GM12801 (cell line): ENCODE measurements at regions not wholly inside any gene's neighbourhood (a gene's known extent, or its start where the extent isn't known, plus 50 kb on each side); places are given as distances from the start of the nearest gene placed in this dataset.

Experiments
- TF ChIP-seq, protein P1 (sequence below): IDR thresholded peaks from one replicate; pipeline ENCODE4 v1.5.1; 2011; ENCODE audit warnings: control low read depth; ENCODE audit not compliant: insufficient read length; ENCODE audit errors: extremely low read depth

DNA sequence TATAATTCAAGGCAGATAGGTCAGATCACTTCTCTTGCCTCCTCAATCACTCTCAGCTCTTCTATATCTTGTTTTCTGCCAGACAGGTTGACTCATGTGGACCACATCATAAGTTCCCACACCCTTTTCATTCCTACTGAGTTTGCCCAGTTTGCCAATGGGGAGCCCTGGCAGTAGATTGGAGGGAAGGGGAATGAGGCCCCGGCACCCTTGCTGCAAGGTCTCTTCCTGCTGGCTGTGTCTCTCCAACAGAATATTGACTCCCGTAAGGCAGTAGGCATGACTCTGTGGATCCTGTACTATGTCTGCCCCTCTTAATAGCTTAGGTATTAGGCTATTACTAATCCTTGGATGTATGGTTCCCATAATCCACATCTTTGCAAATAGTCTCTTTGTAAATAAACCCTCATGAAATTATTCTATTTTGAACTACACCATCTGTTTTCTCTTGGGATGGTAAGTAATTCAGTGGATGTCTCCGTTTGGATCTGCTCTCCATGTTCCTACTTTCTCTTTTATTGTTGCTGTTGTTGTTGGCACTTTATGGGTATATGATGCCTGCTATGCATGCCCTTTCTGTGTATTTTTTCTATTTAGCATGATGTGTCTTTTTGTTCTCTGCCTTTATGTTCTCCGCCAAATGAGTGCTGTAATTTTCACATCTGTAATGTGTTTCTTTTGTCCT is 65.5 kb upstream of the DCBLD2 start:
- TF ChIP-seq, protein P1, sequence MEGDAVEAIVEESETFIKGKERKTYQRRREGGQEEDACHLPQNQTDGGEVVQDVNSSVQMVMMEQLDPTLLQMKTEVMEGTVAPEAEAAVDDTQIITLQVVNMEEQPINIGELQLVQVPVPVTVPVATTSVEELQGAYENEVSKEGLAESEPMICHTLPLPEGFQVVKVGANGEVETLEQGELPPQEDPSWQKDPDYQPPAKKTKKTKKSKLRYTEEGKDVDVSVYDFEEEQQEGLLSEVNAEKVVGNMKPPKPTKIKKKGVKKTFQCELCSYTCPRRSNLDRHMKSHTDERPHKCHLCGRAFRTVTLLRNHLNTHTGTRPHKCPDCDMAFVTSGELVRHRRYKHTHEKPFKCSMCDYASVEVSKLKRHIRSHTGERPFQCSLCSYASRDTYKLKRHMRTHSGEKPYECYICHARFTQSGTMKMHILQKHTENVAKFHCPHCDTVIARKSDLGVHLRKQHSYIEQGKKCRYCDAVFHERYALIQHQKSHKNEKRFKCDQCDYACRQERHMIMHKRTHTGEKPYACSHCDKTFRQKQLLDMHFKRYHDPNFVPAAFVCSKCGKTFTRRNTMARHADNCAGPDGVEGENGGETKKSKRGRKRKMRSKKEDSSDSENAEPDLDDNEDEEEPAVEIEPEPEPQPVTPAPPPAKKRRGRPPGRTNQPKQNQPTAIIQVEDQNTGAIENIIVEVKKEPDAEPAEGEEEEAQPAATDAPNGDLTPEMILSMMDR, result no peak

DNA sequence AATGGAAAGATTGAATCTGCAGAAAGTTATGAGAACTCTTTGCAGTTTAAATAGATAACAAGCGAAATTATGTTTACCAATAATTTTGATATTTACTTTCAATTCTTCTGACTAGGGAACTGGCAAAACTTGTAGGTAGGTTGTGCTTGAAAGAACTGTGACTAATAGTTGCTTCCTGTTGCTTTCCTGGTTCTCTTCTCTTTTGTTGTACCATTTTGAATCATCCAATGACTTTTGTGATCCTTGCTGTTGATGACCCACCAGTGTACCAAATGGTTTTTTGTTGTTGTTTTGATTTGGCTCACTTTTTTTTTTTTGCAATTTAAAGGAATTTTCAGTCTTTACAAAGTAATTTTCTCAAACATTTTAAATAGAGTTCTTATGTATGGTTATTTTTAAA is 64.9 kb upstream of the DCBLD2 start:
- TF ChIP-seq, protein P1, result no peak

DNA sequence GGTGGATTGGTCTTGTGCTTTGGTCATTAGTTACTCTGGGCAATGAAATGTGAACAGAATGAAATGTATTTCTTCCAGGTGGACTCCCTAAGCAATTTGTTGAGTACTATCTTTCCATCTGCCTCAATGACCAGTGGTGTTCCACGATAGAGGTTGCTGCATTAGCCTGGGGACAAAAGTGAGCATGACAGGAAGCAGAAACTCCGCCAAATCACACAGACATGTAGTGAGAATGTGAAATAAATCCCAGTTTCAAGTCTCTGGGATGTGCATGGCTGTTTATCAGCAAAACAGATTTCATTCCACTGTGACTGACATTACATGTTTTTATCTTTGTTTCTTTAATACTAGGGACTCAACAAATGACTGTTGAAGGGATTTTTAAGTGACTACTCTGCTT is 63.3 kb upstream of the DCBLD2 start:
- TF ChIP-seq, protein P1, result no peak

DNA sequence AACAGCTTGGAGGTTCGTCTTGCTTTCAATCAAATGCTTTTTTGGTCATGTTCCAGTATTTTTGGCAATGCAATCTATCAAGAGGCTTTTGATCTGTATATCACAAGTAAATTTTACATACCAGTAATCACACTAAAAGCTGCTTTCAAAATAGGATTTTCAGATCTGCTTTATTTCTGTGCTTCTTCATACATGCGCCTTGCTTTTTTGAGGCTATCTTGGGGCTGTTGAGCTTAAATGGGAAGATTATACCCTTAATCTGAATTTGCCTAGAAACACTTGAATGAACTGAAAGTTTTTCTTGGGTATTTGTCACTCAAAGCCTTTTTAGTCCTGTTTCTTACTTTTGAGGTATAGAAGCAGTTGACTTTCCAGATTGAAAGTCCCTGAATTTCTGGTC is 62.1 kb upstream of the DCBLD2 start:
- TF ChIP-seq, protein P1, result no peak

DNA sequence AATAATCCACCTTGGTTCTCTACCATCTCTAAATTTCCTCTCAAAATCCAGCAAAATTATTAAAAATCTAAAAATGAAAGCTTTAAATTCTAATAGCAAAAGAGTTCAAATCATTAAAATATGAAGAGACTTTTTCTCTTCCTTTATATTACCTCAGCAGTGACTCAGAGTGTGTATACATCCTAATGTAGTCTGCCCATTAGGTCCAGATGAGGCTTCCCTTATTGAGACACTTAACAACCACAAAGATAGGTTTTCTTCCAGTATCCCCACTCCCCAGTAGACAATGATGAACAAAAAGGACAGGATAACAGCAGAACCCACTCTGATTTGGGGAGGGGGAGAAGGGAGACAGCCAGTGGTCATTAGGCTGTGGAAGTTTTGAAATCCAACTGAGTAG is 61.5 kb upstream of the DCBLD2 start:
- TF ChIP-seq, protein P1, result no peak

DNA sequence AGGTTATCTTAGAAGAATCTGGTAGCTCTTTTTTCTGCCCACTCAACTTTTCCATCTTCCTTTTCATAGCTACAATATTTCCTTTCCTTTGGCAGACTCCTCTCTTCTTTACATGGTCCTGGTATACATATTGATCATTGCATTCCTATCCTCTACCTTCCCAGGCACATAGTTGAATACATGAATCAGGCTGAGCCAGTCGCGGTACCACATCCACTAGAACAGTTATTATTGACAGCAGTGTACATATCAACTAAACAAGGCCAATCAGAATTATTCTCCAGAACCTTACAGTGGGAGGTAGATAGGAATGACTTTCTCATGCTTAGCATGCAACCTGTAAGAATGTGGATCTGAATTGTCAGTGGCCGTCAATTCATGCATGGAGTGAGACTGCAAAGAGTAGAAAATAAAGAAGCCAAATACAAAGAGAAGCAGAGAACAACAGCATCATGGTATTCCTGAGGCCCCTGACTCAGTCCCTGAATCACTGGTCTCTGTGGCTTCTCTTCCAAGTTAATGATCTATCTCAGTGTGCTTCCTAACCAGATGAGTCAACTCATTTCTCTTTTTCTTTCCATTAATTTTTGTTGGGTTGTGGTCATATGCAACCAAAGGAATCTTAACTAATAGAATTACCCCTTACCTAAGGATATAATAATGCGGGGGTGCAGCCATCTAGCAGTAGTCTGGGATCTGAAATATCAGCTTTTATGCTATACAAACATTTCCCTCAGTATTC is 60.9 kb upstream of the DCBLD2 start:
- TF ChIP-seq, protein P1, result no peak

DNA sequence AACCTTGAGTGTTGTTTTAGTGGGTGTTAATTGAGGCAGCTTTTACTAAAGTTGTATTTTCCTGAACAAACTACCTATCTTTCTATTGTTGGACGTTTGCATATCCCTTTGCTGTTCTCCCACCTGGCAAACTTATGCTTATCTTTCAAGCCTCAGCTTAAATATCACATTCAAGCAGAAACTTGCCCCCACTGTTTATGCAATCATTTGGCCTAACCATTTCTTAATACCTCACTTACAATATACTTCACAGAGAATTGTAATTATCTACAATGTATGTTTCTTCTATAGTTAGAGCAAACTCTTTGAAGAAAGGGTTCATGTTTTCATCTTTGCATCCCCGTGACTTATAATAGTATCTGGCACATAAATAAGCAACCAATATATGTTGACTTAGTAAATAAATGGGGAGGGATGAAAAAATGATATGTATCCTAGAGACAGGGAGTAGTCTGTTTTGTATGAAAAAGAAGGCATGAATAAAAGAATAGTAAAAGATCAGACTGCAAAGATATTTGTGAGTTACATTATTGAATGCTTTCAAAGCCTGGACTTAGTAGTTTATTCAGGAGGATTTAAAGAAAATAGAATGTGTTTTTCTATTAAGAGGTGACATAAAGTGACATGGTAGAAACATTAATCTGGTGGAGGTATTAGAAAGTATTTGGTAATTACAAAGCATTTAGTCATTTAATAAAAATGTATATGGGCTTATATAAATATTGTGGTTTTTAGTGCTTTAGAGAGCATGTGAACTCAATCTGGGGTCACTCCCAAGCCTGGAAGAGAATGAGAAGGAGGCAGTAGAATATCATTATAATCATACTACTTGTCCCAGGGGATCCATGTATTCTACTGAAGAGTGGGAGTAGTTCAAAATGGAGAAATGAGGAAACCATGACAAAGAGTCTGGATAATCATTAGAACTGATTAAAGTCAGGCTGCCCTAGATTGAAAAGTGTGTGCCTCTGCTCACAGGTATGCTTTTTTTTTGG is 60.0 kb upstream of the DCBLD2 start:
- TF ChIP-seq, protein P1, result no peak
